B cell (primary cell): ENCODE measurements at regions not wholly inside any gene's neighbourhood (a gene's known extent, or its start where the extent isn't known, plus 50 kb on each side); places are given as distances from the start of the nearest gene placed in this dataset.
"Not testable (repeated sequence)": the region's sequence is repeated elsewhere in the genome, so short reads cannot be mapped to it uniquely, and the experiment has no call there.

Source experiments
- ATAC-seq: fragments of 200-7000 bp; cut with Tn5 transposase; one replicate; pipeline ENCODE4 v1.10.0; 2021; ENCODE audit warnings: low read depth, mild to moderate bottlenecking, moderate number of reproducible peaks, moderate library complexity
- CTCF ChIA-PET: fragments of 350-600 bp; sonication (Branson Sonifier 250); formaldehyde crosslinking; loops from one replicate; lab custom pipeline; 2021; ENCODE audit warnings: antibody characterized with exemption, inconsistent platforms; lab: Charles Lee
- POLR2A ChIA-PET: fragments of 350-600 bp; sonication (Branson Sonifier 250); formaldehyde crosslinking; loops from one replicate; lab custom pipeline; 2021; ENCODE audit warnings: antibody characterized with exemption; lab: Charles Lee
- DNase-seq: peaks from one replicate; pipeline ENCODE4 v3.0.0; 2013
- H2AFZ ChIP-seq: 2 replicates; pipeline ENCODE4 v1.6.1; 2012; ENCODE audit warnings: mild to moderate bottlenecking, low read depth, low read length; ENCODE audit not compliant: insufficient read depth, poor library complexity, severe bottlenecking
- H3K27ac ChIP-seq, 2 donors: 1 replicate in 1 of 2; 2 replicates in 1 of 2; pipeline ENCODE4 v1.5.1; 2012 to 2013; ENCODE audit warnings: low read length in 2 of 2, mild to moderate bottlenecking in 2 of 2, moderate library complexity in 1 of 2
- H3K27me3 ChIP-seq, 4 experiments: fragments of 200-600 bp in 1 of 4; sonication (generic) in 1 of 4; replicated peaks in 1 of 4; 1 replicate in 2 of 4; 2 replicates in 2 of 4; pipeline versions ENCODE4 v1.6.1 to v1.7.0; 2013 to 2016; ENCODE audit warnings: low read length in 3 of 4, mild to moderate bottlenecking in 2 of 4, mixed read lengths in 1 of 4, moderate library complexity in 1 of 4; ENCODE audit not compliant: insufficient read depth in 4 of 4, control insufficient read depth in 3 of 4; ENCODE audit errors: control extremely low read depth in 1 of 4
- H3K36me3 ChIP-seq, 2 experiments: replicated peaks in 1 of 2; 1 replicate in 1 of 2; 2 replicates in 1 of 2; pipeline versions ENCODE4 v1.6.1 to v1.7.1; 2013; ENCODE audit warnings: low read length in 1 of 2; ENCODE audit not compliant: insufficient read depth in 2 of 2, control insufficient read depth in 1 of 2; ENCODE audit errors: control extremely low read depth in 1 of 2, extremely low read depth in 1 of 2
- H3K4me1 ChIP-seq, 2 donors: fragments of 200-600 bp in 1 of 2; sonication (generic) in 1 of 2; 1 replicate in 1 of 2; 2 replicates in 1 of 2; pipeline versions ENCODE4 v1.5.1 to v1.6.1; 2013 to 2017; ENCODE audit warnings: low read length in 2 of 2; ENCODE audit not compliant: control insufficient read depth in 2 of 2, insufficient read depth in 2 of 2
- H3K4me2 ChIP-seq: replicated peaks from 2 replicates; pipeline ENCODE3; 2012; ENCODE audit warnings: mild to moderate bottlenecking, low read depth, low read length; ENCODE audit not compliant: poor library complexity, severe bottlenecking
- H3K4me3 ChIP-seq, 5 experiments: fragments of 200-600 bp in 1 of 5; sonication (generic) in 1 of 5; 1 replicate in 3 of 5; 2 replicates in 2 of 5; pipeline versions ENCODE4 v1.5.1 to v1.7.0; 2011 to 2016; ENCODE audit warnings: low read length in 4 of 5, mild to moderate bottlenecking in 4 of 5, low read depth in 2 of 5, control low read depth in 1 of 5, moderate library complexity in 1 of 5; ENCODE audit not compliant: insufficient read depth in 1 of 5; ENCODE audit errors: control extremely low read depth in 1 of 5, extremely low read depth in 1 of 5
- H3K79me2 ChIP-seq: fragments of 200-600 bp; sonication (generic); one replicate; pipeline ENCODE4 v1.6.0; 2016; ENCODE audit warnings: low read length; ENCODE audit not compliant: control insufficient read depth, insufficient read depth
- H3K9ac ChIP-seq: fragments of 200-600 bp; sonication (generic); 2 replicates; pipeline ENCODE4 v1.6.1; 2017; ENCODE audit warnings: mild to moderate bottlenecking, low read length, moderate library complexity
- H3K9me3 ChIP-seq, 3 donors: one replicate each; pipeline versions ENCODE4 v1.6.1 to v1.7.1; 2013; ENCODE audit warnings: low read length in 2 of 3; ENCODE audit not compliant: control insufficient read depth in 2 of 3, insufficient read depth in 1 of 3; ENCODE audit errors: control extremely low read depth in 1 of 3
- H4K20me1 ChIP-seq: 2 replicates; pipeline ENCODE4 v1.6.0; 2012; ENCODE audit warnings: mild to moderate bottlenecking, low read length; ENCODE audit not compliant: insufficient read depth, control insufficient read depth, poor library complexity, severe bottlenecking
- H3K27ac Mint-ChIP-seq: one replicate; pipeline ENCODE4 v1.8.0; 2021; ENCODE audit warnings: mixed read lengths
- H3K27me3 Mint-ChIP-seq: one replicate; pipeline ENCODE4 v1.8.0; 2021; ENCODE audit warnings: mixed read lengths
- H3K4me1 Mint-ChIP-seq: one replicate; pipeline ENCODE4 v1.8.0; 2021; ENCODE audit warnings: mixed read lengths
- H3K4me3 Mint-ChIP-seq: one replicate; pipeline ENCODE4 v1.8.0; 2021; ENCODE audit warnings: mixed read lengths
- H3K9me3 Mint-ChIP-seq: one replicate; pipeline ENCODE4 v1.8.0; 2022; ENCODE audit warnings: mixed read lengths; ENCODE audit not compliant: insufficient read depth
- CTCF ChIP-seq: fragments of 200-600 bp; IDR thresholded peaks from one replicate; pipeline ENCODE4 v1.8.0; 2022; ENCODE audit warnings: antibody characterized with exemption, mild to moderate bottlenecking
- EZH2 ChIP-seq: IDR thresholded peaks from 2 replicates; pipeline ENCODE4 v1.6.1; 2012; ENCODE audit warnings: borderline replicate concordance, low read depth, mild to moderate bottlenecking, moderate library complexity, low read length; ENCODE audit not compliant: insufficient read depth, poor library complexity, severe bottlenecking
- WGBS: methylation state at CpG from one replicate; pipeline ENCODE4 v1.1.5; 2013; ENCODE audit warnings: missing lambda C conversion rate; ENCODE audit not compliant: insufficient coverage; 5-methylcytosine and 5-hydroxymethylcytosine counted together
- intact Hi-C: fragments of 100-400 bp; cut with micrococcal nuclease; formaldehyde crosslinking; loops from one replicate; pipeline ENCODE4 v1.10.0; 2022

GRCh38 chr5:112034421-112034979 lies 277.5 kb upstream of the NREP start:
- no peak overlapping the region for H3K9ac ChIP-seq
- no peak overlapping the region for H2AFZ ChIP-seq
- ATAC-seq = no peak
- H3K4me1 Mint-ChIP-seq = no peaks in the 10 kb centered on the region
- peaks cover 0 to 3% (median 0%) of the 10 kb centered on the region in 3 donors for H3K9me3 ChIP-seq
- no peak overlapping the region for H3K27ac ChIP-seq
- no peak overlapping the region for H3K4me3 Mint-ChIP-seq
- intact Hi-C loops = no loop called here
- H3K9me3 Mint-ChIP-seq = peaks cover 3% of the 10 kb centered on the region
- ChIA-PET CTCF (no interaction called here), POLR2A (no interaction called here)
- H3K4me3 ChIP-seq = no peak overlapping the region
- H4K20me1 ChIP-seq = no peaks in the 10 kb centered on the region
- H3K36me3 ChIP-seq = no peaks in the 10 kb centered on the region
- no peak for TF ChIP-seq CTCF
- TF ChIP-seq EZH2 = no peak
- H3K27me3 Mint-ChIP-seq = peaks cover 4% of the 10 kb centered on the region
- H3K4me2 ChIP-seq = no peak overlapping the region
- H3K79me2 ChIP-seq = no peaks in the 10 kb centered on the region
- no peak for DNase-seq
- H3K4me1 ChIP-seq = no peaks in the 10 kb centered on the region
- H3K27ac Mint-ChIP-seq = no peak overlapping the region
- H3K27me3 ChIP-seq = no peaks in the 10 kb centered on the region

- H3K9me3 ChIP-seq, H3K4me3 ChIP-seq, ATAC-seq, H3K4me1 Mint-ChIP-seq, H3K4me1 ChIP-seq, H3K79me2 ChIP-seq, H3K9ac ChIP-seq, DNase-seq, H3K27ac Mint-ChIP-seq, H3K27ac ChIP-seq, intact Hi-C loops, H2AFZ ChIP-seq, H3K4me3 Mint-ChIP-seq, POLR2A ChIA-PET, H4K20me1 ChIP-seq, H3K4me2 ChIP-seq, H3K9me3 Mint-ChIP-seq, CTCF ChIA-PET, H3K36me3 ChIP-seq, H3K27me3 ChIP-seq, H3K27me3 Mint-ChIP-seq: not testable (repeated sequence)
- no CpG with 5 or more reads among the region's 3 CpGs for WGBS
Observed at GRCh38 chr5:112026879-112027278, 269.9 kb upstream of the NREP start.
